ENCODE measurements at regions not wholly inside any gene's neighbourhood (a gene's known extent, or its start where the extent isn't known, plus 50 kb on each side); places are given as distances from the start of the nearest gene placed in this dataset.

- no peak for TF ChIP-seq TGIF2 (CRISPR knock-in tag; IDR thresholded peaks at IDR 0.05)
- no peak for TF ChIP-seq HOXA3 (CRISPR knock-in tag; IDR thresholded peaks at IDR 0.05)
- TF ChIP-seq BCL3 (CRISPR knock-in tag; IDR thresholded peaks at IDR 0.05), result no peak
- TF ChIP-seq ELK4 (CRISPR knock-in tag; IDR thresholded peaks at IDR 0.05; ENCODE audit: borderline replicate concordance), result no peak
- peak; percentile 99 for TF ChIP-seq ASH2L (IDR thresholded peaks at IDR 0.05; ENCODE audit: insufficient read length, low read depth, low read length)
- no peak for TF ChIP-seq ZNF263 (CRISPR knock-in tag; IDR thresholded peaks at IDR 0.05)
These were observed 151.9 kb upstream of the COL21A1 start (continued) for GRCh38 chr6:56399250-56399671.

- no peak for DNase-seq (ENCODE audit: low spot score)
- Histone ChIP-seq H3K79me2 (ENCODE audit: insufficient read depth, low read length) (no peaks in the 10 kb centered on the region), H3K36me3 (replicated peaks in 1 of 2; ENCODE audit: control insufficient read depth in 1 of 2, insufficient read depth in 2 of 2, low read length in 2 of 2) (no peaks in the 10 kb centered on the region), H3K4me3 (replicated peaks in 1 of 3; ENCODE audit: insufficient read depth in 1 of 3, low read depth in 2 of 3, low read length in 3 of 3) (no peak overlapping the region), H3K9ac (ENCODE audit: insufficient read depth, low read depth, low read length) (no peak overlapping the region), H3K4me1 (ENCODE audit: insufficient read depth, low read length) (peaks cover 63% of the 10 kb centered on the region), H4K20me1 (ENCODE audit: insufficient read depth, low read length) (no peaks in the 10 kb centered on the region), H2AFZ (ENCODE audit: low read length) (no peak overlapping the region), H3K27ac (ENCODE audit: extremely low read length, insufficient read depth, low read length) (no peak overlapping the region), H3K4me2 (ENCODE audit: low read depth, low read length) (no peak overlapping the region), H3K27me3 (ENCODE audit: control insufficient read depth in 1 of 2, insufficient read depth in 2 of 2, low read length in 2 of 2) (no peaks in the 10 kb centered on the region), H3K9me3 (ENCODE audit: low read length) (peaks cover 8% of the 10 kb centered on the region)
- FAIRE-seq, result no peak
- CTCF ChIA-PET (ENCODE audit: low intra/inter-chr PET ratio, low total read pairs), result no interaction called here
- no peak for TF ChIP-seq LBX2 (CRISPR knock-in tag; IDR thresholded peaks at IDR 0.05; ENCODE audit: borderline replicate concordance)
- TF ChIP-seq ZNF317 (CRISPR knock-in tag; IDR thresholded peaks at IDR 0.05), result peak; percentile 99
- WGBS (ENCODE audit: low lambda C conversion rate), result 97% methylated on average over 2 of the region's 2 CpGs
- no TSS peak for BruUV-seq (replicated peaks)
- in situ Hi-C loops (cut with HindIII; ENCODE audit: extremely low pct_ligation_motif_present, low pct_unique_long_range_greater_than_20kb), result no loop called here
- intact Hi-C loops (cut with micrococcal nuclease; ENCODE audit: unreplicated experiment), result no loop called here
- POLR2A ChIA-PET, result no interaction called here
- no peak for ATAC-seq
These were observed 149.1 kb upstream of the COL21A1 start for GRCh38 chr6:56396435-56396834.

Data from HepG2 (cell line).